GM19324 (cell line): ENCODE measurements at regions not wholly inside any gene's neighbourhood (a gene's known extent, or its start where the extent isn't known, plus 50 kb on each side); places are given as distances from the start of the nearest gene placed in this dataset.

Source experiments
- ATAC-seq: cut with Tn5 transposase; IDR thresholded peaks from one replicate; pipeline ENCODE4 v1.9.1; 2021; ENCODE audit warnings: mild to moderate bottlenecking, moderate library complexity; ENCODE audit not compliant: unreplicated experiment, low FRiP score

DNA sequence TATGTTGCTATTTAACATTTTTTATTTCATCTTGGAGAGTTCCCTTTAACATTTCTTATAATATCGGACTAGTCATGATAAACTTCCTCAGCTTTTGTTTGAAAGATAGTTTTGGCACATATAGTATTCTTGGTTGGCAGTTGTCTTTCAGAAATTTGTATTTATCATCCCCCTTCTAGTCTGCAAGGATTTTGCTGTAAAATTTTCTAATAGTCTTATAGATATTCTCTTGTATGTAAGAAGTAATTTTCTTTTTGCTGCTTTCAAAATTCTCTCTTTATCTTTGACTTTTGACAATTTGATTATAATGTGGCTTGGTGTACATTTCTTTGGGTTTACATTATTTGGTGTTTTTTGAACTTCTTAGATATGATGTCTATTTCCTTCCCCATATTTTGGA lies 116.0 kb upstream of the AVPR1A start:
- ATAC-seq: no peak

DNA sequence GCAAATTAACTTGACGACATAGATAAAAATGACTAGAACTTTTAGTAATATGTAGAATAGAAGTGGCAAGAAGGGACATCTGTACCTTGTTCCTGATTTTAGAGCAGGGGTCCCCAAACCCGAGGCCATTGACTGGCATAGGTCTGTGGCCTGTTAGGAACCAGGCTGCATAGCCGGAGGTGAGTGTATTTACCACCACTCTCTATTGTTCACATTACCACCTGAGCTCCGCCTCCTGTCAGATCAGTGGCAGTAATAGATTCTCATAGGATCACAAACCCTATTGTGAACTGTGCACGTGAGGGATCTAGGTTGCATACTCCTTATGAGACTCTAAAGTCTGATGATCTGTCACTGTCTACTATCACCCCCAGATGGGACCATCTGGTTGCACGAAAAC lies 113.6 kb upstream of the AVPR1A start:
- ATAC-seq: no peak

- no peak for ATAC-seq
Observed at GRCh38 chr12:63250486-63250885, 99.5 kb upstream of the AVPR1A start.

GRCh38 chr12:63238892-63239291 lies 87.9 kb upstream of the AVPR1A start:
- no peak for ATAC-seq

DNA sequence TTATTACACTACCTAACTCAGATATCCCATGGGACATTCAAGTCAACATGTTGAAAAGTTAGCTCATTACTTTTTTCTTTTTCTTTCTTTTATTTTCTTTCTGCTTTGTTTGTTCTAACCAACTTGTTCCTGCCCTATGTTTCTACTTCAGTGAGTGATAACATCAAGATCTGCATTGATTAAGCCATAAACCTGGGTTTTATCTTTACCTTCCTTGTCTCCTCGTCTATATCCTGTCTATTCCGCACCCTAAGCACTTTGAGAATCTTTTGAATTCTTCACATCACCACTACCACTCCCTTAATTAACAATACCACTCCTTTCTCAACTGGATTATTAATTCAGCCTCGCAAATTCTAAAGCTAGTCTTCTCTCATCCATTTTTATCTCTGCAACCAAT lies 81.9 kb upstream of the AVPR1A start:
- ATAC-seq: no peak

- ATAC-seq: no peak
Observed at GRCh38 chr12:63228853-63229252, 77.9 kb upstream of the AVPR1A start.

DNA sequence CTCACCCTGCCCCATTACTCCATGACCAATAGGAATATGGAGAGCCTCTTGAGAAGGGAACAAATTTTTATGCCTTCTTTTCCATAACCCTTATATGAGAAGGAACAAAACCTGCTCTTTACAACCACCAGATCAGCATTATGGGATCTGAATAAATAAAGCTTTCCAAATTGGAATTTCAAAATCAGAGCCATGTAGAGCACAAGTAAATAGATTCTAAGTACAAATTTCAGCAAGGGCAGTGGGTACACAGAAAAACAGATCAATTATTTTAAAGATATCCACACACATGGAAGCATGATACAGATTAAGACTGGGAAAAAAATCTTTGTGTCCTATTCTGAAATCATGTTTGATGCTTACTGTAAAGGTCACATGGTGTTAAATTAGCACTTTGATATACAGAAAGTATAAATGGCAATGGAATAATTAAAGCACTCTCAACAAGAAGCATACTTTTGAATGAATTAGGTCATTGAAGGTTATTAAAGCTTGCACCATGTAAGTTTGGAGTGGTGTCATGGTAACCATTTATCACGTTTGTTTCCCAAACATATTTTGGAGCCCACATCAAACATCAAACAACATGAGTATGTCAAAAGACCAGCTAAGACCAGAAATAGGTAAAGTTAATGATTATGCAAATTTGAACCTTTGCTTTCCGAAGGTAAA lies 75.9 kb upstream of the AVPR1A start:
- ATAC-seq: no peak

GRCh38 chr12:63224396-63224795 lies 73.4 kb upstream of the AVPR1A start:
- no peak for ATAC-seq

DNA sequence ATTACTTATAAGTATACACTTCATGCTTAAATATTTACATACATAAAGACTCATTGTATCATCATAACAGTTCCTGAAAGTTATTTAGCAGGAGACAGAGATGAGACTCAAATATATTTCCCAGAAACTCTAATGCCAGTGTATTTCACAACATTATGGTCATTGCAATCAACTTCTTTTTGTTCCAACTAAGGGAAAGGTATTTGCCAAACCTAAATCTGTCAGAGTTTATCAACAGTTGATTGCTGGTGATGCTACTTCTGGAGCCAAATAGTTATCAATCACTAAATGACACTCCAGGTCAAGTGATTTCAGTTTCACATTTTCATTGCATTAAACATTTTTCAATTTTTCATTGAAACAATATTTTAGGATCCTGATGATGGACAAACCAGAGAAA lies 72.1 kb upstream of the AVPR1A start:
- no peak for ATAC-seq

DNA sequence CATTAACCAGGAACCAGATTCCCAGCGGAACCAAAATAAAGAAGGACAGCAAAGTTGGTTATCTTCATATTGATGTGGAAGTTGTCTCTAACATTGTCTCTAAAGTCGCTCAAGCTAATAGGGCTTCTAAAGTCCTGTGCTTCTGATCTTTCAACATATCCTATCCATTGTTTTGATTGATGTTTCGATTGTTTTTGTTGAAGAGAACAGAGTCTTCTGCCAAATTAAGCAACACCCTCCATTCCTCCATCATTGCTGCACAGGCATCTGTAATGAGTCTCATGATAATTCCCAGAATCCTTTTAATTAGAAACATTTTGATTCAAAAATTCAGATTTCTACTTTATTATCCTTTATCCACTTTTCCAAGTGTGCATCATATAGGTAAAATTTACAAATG lies 71.6 kb upstream of the AVPR1A start:
- no peak for ATAC-seq

DNA sequence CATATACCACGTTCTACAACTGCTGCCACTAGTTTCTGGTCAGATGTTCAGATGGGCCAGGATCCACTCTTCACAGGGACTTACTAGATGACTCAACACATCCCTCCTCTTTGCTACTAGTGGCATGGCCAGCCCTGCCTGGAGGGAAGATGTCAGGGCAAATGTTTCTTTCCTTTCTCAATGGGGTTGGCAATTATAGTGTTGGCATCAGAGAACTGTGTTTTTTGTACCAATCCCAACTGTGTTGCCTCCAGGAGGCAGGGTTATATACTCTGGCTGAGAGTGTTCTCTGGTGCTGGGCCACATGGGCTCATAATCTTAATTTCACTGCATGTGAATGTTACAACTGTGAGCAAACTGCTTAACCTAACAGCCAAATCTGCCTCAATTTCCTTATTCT lies 69.9 kb upstream of the AVPR1A start:
- ATAC-seq: no peak

- ATAC-seq: no peak
Observed at GRCh38 chr12:63212316-63212715, 61.3 kb upstream of the AVPR1A start.

GRCh38 chr12:63208956-63209355 lies 58.0 kb upstream of the AVPR1A start:
- no peak for ATAC-seq

- ATAC-seq: no peak
Observed at GRCh38 chr12:63206909-63207308, 55.9 kb upstream of the AVPR1A start.

- no peak for ATAC-seq
Observed at GRCh38 chr12:63206494-63206893, 55.5 kb upstream of the AVPR1A start.
